CD4-positive, alpha-beta T cell treated with Interleukin-1 beta for 1 hour (primary cell): ENCODE measurements at regions not wholly inside any gene's neighbourhood (a gene's known extent, or its start where the extent isn't known, plus 50 kb on each side); places are given as distances from the start of the nearest gene placed in this dataset.

Source experiments
- DNase-seq, 2 donors: peaks; one replicate each; pipeline ENCODE4 v3.0.0-alpha.2; 2020 to 2022

DNA sequence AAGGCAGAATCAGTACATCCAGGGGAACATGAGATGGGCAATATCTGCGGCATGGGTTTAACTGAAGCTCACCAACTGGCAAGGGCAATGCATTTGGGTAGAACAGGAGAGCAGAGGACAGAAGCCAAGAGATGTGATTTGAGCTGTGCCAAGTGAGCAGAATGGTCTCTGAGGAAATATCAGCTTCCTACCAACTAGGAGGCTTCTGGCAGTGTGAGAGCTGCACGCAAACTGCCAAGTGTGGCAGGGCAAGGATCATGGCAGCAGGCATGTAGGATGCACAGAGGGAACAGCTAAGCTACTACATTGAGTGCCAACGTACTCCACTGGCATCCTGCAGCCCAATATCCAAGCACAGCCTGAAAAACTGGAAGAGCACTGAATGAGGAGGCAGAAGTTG lies 1036.5 kb downstream of the TUSC7 start:
- no peak for DNase-seq

DNA sequence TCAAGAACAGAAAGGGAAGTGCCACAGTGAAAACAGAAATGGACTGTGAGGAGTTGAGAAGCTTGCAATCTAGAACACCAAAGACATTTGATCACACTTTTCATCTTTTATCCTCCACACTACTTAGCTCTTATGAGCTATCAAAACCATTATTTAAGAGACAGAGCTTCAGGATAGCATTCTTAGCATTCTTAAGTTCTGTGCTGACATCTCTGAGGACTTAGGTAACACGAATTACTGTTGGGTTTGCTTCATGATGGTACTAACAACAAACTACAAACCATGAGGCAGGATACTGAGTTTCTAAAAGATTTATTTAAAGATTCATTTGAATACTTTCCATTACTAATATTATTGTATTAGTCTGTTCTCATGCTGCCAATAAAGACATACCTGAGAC lies 1038.6 kb downstream of the TUSC7 start:
- DNase-seq, result no peak

DNA sequence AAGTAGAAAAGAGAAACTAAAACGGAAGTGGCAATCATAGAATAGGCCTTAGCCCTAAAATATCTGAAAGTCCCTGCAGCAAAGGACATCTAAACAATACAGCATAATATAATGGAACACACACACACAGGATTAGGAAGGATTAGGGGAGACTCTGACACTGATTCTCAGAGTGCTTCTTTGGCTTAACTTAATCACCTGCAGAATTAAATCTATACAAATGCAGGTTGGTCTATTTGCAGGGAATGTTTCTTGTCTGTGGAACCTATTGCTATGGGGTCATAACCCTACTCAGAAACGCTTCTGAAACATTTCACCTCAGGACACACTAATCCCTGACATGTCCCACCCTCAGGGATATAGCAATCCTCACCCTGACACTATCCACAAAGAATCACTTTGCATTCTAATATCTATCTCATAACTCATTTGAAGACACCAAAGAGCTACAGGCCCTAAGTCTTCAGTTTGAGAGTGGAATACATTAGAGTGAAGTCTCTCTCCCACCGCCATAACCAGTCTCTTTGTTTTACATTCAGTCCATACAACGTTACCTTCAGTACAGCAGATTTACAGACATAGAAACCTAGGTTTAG lies 1041.2 kb downstream of the TUSC7 start:
- no peak for DNase-seq

DNA sequence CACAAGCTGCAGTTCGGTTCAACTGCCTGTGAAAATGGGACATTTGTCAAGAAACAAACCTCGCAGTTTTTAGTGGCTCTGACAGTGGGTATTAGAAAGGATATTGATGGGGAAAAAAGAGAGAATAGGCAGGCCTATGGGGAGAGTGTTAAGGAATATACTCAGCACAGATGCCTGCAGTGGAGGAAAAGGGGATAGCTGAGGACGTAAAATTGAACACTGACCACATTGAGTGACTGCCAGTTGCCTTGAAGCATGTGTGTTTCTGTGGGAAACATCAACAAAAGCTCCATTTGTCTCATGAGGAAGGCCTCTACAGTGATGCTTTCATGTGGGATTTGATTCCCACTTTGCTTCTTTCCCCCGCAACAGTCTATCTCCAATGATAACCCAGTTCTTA lies 1042.1 kb downstream of the TUSC7 start:
- no peak for DNase-seq

DNA sequence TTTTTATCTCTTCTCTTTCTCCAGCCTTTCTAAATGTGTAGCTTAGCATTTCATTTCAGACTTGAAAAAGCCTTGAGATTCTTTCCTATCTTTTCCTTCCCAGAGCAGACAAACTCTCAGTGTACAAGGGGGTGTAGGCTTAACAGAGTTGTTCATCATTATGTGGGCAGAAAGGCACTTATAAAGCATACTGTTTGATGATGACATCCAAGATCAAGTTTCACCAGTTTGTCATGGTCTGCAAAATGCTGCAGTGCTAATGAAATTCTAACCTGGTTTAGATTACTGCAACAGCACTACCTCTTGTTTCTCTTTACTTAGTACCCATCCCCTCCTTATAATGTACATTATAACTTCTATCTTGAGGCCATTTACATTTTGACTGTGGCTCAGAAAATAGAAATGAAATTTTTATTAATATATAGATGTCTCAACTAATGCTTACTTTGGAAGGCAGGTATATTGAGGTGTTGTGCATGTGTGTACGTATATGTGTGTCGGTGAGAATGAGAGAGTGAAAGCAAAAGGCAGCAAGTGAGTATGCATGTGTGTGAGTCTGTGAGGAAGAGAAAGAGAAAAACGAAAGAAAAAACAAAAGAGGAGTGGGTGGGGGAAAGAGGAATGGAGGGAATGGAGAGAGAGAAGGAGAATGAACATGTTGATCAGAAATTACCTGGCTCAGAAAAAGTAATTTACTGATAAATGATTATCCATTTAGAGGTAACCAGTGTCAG lies 1043.6 kb downstream of the TUSC7 start:
- no peak for DNase-seq

DNA sequence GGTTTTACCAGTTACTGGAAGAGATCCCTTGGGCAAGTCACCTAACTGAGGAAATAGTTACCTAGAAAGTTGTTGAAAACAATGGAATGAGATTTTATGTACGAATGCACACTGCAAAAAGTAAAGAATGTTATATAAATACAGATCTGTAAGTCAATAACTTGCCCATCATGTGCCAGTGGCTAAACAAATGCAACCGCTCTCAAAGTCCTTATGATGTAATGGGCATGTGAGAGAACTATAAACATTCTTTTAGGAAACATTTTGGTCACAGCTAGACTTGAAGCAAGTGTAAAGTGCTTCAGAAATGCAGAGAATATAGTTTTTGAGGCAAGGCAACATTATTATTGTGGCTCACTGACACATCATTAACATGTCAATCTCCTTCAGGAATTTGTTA lies 1044.5 kb downstream of the TUSC7 start:
- DNase-seq, result no peak

DNA sequence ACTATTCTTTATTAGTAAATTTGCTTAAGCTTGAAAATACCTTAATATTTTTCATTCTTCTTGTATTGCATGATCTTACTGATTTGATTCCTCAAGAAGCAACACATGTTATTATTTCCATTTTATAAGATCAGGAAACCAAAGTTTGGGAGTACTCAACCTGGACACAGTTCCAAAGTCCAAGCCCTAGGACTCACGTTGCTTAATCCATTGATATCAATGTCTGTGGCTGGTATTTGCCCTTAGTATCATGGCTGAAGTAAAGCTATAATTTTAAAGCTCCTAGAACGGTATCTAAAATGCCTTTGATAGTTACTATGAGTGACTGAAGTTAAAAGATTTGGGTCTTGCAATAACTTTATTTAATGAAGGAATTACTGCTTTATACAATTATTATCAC lies 1045.3 kb downstream of the TUSC7 start:
- no peak for DNase-seq

DNA sequence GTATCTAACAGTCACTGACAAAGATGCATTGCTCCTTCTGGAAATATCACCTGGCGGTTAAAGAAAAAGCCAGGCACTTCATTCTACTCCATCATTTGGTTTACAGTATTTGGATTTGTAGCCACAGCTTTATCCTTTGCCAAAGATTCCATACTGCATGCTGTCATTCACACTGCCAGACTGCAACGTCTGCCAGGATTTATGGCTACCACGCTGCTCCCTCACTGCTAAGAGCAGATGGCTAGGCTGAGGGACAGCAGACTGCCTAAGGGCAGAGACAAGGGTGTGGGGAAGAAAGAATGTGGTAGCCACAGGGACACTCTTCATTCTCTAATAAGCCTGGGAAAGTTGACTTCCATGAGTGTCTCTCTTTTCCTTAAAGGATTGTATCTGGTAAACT lies 1047.0 kb downstream of the TUSC7 start:
- no peak for DNase-seq

DNA sequence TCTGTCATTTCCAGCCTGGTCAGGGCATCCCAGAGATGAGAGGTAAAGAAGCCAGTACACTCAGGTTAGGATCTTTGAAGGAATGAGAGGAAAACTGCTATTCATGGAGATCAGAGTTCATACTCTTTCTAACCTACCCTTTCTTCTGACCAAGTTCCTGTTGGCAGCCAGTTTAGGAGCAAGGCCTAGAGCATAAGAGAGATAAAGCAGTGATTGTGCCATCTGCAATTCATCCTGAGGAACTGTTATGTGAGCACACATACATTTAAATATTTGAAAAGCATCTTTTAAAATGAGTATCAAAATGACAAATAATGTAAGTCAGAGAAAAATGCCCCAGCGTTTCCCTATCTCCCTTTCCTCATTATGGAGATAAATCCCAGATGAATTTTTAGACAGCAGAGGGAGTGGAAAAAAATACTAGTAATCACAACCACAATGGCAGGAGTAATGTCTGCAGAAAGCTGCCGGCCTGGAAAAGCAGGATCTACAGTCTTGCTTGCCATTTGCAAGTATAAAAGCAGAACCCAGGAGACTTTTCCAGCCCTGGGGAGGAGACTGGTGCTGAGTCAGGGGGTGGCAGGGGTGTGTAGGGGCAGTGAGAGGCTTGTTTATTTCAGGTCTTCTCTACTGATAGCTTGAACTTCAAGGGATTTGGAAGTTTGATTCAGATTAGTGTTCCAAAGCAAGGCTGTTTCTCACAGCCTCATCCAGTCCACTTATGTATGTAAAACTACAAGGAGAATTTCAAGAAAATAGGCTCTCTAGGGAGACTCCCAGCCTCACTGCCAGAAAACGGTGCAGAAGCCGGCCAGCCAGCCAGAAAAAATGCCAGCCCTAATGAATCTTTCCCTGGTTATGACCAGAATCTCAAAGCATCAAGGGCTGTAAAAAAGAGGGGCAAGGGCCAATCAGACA lies 1052.4 kb downstream of the TUSC7 start:
- no peak for DNase-seq

DNA sequence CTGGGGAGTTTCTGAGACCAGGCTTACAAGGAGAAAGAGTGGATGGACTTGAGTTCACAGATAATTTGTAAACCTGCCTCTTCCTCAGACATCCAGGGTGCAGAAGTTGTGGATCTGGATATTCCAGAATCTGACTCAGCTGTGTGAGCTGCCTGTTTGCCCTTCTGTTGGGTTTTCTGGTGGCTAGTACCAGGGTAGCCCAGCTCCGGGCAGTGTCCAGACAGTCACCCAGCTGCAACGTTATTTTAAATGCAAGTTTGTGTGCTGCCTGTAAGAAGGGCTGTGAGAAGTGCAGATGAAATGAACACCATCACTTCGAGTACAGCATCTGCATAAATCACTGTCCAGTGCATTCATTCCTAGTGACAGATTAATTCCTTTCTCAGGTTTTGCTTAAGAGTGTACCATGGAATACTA lies 1053.0 kb downstream of the TUSC7 start:
- no peak for DNase-seq

DNA sequence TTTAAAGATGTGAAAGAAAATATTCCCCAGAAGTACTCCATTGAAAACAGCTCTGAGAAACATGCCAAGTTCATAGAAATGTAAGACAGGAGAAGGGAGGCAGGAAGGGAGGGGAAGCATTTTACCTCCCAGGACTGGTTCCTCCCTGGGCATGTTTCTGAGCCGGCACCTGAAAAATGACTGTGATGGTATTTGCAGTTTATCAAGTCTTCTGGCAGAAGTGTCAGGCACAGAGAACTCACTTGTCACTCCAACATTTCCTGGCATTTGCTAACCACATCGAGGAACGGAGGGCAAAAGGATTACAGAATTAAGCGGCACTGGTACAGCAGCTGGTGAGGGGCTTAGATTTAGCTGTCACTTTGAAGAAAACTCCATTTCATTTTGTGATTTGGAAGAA lies 1054.0 kb downstream of the TUSC7 start:
- no peak for DNase-seq

DNA sequence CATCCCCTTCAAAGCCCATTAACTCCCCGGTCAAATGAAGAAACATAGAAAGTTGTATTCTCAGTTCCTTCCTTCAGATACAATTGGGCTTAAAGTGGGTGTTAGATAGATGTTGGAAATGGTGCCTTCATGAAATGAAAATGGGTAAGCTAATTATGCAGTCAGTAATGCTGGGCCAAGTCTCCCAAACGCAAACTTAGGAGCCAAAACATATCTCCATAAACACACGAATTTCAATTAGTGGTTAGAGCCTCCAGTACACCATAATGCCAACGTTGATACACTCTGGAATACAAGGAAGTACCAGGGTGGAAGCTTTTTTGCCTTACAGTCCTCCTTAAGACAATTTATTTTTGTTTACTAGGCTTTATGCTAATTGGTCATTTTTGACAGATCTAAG lies 1059.0 kb downstream of the TUSC7 start:
- no peak for DNase-seq

DNA sequence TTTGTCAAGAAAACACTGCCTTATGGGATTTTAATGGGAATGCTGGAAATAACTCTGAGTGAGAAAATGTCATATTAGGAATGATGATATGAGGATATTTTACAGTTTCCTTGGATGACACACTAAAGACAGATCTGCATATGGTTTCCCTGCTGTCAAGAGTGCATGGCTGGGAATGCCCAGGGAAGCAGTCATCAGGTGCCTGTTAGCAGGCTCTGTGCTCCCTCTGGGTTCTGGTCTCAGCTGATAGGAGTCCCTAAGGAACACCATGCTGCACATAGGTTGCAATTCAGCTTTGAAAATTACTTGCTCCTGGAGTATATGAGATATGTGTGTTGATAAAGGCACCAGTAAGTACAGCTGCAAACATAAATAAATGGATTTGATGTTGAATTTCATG lies 1064.6 kb downstream of the TUSC7 start:
- DNase-seq, result no peak

DNA sequence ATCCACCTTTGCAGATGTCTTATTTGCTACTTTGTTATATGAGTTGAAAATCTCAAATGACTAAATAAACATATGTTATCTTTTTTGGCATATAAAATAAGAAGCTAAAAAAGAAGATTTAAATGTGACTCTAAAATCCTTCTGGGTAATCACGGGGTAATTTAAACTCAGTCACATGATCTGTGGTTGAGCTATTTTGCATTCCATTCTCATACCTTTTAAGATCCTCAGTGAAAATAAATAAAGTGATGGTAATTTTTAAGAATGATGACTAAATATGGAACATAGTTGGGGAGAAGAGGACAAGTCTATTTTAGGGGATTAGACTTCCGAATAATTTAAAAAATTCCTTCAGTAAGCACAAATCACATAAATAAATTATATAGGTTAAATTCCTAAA lies 1076.8 kb downstream of the TUSC7 start:
- DNase-seq, result no peak

DNA sequence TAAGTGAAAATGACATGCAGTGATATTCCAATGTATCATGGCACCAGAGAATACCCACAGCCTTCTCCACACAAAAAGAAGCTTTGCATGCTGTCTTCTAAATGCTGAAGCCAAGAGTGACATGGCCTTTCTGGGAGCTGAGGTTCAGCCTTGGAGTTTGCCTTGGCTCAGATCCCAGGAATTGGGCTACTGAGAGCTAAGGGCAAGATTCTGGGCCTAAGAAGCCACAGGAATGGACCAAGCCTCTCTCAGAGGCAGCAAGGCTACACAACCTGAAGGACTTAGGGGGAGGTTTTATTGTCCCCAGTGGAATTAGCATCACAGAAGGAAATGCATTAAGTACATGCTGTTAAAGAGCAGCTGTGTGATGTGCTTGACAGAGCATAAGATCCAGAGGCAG lies 1078.5 kb downstream of the TUSC7 start:
- no peak for DNase-seq

DNA sequence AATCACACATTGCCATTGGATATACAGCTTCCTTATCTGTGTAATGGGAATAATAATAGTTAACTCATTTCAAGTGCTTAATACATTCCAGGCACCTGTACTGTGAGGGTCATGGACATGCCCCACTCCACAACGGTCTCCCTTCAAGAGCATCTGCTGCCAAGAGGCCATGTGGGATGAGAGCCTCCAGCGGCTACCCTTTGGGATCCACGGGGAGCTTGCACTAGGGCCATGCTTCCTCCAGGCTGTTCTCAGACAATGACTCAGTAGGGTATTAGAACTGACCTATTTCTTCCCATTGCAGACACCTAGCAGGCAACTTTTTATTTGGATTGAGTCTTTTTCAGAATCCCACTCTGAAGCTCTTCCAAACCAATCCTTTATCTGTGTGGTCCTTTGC lies 1078.9 kb downstream of the TUSC7 start:
- DNase-seq, result no peak

DNA sequence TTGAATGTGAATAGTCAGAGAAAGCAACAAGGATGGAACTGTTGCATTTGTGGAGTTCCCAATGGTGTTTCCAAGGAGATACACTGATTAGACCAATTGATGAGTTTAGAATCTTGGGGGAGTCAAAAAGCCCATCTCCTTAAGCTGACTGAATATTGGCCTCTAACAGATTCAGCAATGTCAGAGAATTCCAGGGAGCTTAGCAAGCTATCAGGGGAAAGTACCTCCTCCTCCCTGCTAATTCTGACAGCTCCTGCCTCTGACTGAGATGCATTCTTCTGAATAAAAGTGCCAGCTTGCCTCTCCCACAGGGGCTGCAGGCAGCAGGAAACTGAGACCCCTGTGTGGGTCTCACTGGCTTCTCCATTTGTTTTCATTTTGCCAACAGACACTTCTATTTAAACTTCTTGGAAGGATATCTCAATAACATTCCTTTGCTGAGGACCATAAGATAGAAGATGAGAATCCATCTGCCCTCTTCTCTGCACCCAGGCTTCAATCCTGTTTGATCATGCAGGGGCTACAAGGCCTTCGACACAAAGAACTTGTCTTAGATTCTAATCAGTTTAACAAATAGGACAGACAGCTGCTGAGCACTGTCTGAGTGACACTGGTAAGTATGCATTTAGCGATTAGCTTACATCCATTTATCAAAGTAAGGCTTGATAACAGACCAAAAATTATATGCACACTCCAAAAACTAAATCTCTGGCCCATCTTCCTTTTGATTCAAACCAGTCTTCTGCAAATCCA lies 1080.8 kb downstream of the TUSC7 start:
- no peak for DNase-seq

DNA sequence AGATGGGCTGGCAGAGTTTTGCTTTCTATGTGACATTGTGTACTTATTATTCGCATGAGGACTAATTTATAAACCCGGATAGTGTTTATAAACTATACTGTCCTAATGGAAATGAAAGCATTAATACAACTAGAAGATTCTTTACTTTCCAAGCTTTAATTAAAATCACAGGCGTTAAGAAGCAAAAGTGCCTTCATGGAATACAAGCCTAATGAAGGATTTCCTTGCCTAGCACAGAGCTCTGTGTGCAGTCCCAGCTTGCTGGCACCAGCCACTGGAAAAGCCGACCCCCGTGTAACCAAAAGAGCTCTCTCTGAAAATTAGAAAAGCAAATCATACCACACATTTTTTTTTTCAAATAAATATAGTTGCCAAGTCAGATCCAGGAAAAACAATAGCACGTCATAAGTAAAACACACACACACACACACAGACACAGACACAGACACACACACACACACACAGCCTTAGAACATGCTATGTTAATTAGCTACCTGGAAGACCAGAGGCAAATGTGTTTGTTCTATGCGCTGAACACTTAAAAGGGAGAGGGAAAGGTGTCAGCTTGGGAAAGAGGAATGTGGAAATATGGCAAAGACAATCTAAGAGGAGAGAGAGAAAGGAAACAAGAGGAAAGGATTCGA lies 1084.2 kb downstream of the TUSC7 start:
- no peak for DNase-seq

DNA sequence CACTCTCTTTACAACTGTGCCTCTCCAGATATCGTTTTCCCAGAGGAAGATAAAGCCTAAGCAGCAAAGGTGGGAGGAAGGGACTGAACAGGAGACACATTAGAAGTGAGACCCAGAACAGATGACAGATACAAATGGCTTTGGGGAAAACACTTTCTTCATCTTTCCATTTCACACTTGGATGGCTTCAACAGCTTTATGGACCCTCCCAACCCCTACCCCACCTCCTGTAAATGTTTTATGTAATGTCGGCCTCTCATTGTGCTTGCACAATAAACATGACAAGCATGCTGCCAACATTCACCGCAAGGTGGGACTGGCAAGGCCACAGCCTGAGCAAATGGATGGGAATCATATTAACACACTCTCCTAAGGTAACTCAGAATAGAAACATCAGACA lies 1088.6 kb downstream of the TUSC7 start:
- DNase-seq, result no peak

DNA sequence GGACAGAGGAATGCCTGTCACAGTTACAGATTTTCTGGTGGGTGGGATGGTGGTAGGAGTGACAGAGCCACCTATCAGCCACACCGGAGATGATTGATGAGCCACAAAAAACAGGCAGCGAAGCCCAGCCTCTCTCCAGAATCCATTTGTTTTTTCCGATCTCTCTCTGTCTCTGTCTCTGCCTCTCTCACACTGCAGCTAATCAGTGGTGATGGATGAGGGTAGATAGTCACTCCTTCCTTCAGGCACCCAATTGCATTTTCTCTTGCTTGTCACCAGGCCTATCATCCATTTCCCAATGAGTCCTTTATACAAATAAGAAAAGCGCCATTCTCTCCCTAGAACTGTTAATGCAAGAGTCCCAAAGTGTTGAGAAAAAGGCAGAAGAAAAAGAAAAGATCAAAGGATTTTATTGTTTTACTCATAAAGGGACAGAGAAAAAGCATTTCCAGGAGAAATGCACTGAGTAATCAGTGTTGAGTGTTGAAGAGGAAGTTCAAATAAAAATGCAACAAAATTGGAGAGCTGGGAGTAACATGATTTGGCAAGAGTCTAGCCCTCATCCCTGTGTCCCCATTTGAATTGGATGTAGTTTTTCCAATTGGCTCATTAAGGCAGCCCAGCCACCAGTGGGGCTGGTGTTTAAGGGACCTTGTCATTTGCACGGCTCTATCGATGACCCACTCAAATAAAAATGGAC lies 1089.3 kb downstream of the TUSC7 start:
- DNase-seq, result no peak

DNA sequence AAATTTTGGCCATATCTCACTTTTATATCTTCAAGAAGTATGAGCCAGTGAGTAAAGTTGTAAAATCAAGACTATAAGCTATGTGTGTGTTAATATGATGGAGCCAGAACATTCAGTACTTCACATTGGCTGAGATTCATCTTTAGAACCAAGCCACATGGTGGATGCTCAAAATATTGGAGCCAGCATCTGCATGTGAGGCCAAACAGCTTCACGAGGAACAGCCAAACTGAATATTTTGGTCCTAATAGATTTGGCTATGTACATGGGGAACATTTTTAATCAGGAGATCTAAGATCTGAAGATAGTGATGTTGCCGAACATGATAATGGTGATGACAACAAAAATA lies 1089.8 kb downstream of the TUSC7 start:
- DNase-seq, result no peak

DNA sequence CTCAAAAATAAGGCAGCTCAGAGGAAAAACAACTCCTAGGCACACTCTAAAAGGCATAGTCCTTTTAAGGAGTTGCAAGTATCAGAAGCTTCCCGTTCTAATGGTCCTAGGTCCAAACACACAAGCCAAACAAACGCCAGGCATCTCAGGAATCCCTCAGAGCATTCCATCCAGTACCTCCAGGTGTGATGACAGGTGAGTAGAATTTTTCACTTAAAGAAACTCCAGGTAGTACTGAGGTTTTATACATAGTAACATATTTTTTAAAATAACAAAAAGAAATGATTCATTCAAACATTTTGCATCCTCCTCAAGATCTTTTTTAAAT lies 1092.3 kb downstream of the TUSC7 start:
- DNase-seq, result no peak
